Activated naive CD4-positive, alpha-beta T cell treated with anti-CD3 and anti-CD28 coated beads, Interleukin-2, amount 10 ng/mL, durations not matched to agents 7 days and 5 days (primary cell): ENCODE measurements at regions not wholly inside any gene's neighbourhood (a gene's known extent, or its start where the extent isn't known, plus 50 kb on each side); places are given as distances from the start of the nearest gene placed in this dataset.

Source experiments
- CTCF ChIA-PET: fragments of 350-600 bp; sonication (Branson Sonifier 250); formaldehyde crosslinking; loops from one replicate; lab custom pipeline; 2021; ENCODE audit warnings: antibody characterized with exemption; lab: Charles Lee
- DNase-seq: peaks from one replicate; pipeline ENCODE4 v3.0.0-alpha.2; 2020
- H3K27ac Mint-ChIP-seq: one replicate; pipeline ENCODE4 v1.8.0; 2021; ENCODE audit warnings: mild to moderate bottlenecking, moderate library complexity, mixed read lengths
- H3K27me3 Mint-ChIP-seq: one replicate; pipeline ENCODE4 v1.8.0; 2021; ENCODE audit warnings: mild to moderate bottlenecking, mixed read lengths
- H3K36me3 Mint-ChIP-seq: one replicate; pipeline ENCODE4 v1.8.0; 2021; ENCODE audit warnings: mixed read lengths
- H3K4me1 Mint-ChIP-seq: one replicate; pipeline ENCODE4 v1.8.0; 2021; ENCODE audit warnings: mixed read lengths
- H3K4me3 Mint-ChIP-seq: one replicate; pipeline ENCODE4 v1.8.0; 2021; ENCODE audit warnings: mild to moderate bottlenecking, moderate library complexity, mixed read lengths
- H3K9me3 Mint-ChIP-seq: one replicate; pipeline ENCODE4 v1.8.0; 2021; ENCODE audit warnings: mixed read lengths

DNA sequence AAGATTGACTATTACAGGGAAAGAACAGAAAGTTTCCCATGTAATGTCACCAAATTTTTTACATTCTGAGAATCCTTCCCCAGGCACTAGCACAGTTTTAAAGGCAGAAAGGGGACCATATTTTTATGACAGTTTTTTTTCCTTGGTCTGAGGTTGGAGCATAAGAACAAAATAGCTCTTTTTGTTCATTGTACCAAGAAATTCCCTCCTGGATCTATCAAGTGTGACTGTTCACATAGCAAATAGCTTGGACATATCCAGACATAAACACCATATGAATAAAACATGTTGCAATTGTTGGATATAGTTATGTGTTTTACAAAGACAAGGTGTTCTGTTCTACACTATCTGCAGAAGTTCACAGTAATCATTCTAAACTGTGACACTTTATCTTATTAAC, 182.4 kb upstream of the ADGRL2 start:
- no peaks in the 10 kb centered on the region for H3K36me3 Mint-ChIP-seq

DNA sequence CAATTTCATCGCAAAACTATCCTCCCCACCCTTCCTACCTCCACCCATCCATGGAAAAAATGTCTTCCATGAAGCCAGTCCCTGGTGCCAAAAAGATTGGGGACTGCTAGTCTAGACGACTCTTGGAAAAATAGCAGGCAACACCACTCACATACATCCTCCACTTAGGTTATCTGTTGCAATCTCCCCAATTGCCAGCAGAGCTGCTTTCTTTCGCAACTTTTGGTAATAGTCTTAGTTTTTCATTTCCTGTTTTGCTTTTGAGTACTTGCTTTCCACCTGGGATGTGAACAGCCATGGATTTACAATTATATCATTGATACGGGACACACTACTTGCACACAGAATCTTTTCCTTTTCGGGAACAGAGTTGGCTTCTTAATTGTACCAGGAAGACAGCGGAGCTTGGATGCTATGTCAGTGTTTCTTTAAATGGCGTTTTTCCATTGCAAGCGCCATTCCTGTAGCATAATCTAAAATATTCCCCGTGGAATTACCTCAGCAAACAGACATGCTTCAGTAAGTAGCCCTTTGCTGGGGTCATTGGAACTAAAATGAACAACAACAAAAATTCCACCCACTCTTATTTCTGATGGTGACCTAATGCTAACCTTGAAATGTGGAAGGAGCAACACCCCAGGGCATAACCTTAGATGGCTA, 183.3 kb upstream of the ADGRL2 start:
- Mint-ChIP-seq H3K27me3 (no peaks in the 10 kb centered on the region), H3K9me3 (peaks cover 8% of the 10 kb centered on the region), H3K27ac (no peak overlapping the region), H3K4me3 (no peak overlapping the region), H3K4me1 (no peaks in the 10 kb centered on the region), H3K36me3 (no peaks in the 10 kb centered on the region)
- CTCF ChIA-PET, result no interaction called here
- no peak for DNase-seq

More for the DNA sequence above, 182.4 kb upstream of the ADGRL2 start:
- DNase-seq, result no peak
- CTCF ChIA-PET, result no interaction called here
- H3K27me3 Mint-ChIP-seq, result no peaks in the 10 kb centered on the region
- no peak overlapping the region for H3K4me3 Mint-ChIP-seq
- H3K9me3 Mint-ChIP-seq, result peaks cover 8% of the 10 kb centered on the region
- no peak overlapping the region for H3K27ac Mint-ChIP-seq
- H3K4me1 Mint-ChIP-seq, result no peaks in the 10 kb centered on the region

DNA sequence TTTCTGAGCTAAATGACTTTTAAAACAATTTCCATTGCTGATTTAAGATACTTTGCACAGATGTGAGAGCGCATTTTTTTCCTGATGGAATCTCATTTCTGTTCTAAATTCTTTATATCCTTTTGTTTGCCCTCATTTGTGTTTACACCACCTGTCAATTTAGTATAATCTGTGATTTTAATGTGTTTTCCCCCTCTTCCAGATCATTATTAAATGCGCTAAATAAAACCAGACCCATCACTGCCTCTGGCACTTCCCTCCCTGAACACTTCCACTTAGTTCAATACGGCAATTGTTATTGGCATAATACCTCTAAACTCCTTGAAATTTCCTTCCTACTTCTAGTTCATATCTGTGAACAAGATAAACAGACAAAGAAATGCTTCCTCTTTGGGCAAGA, 186.9 kb upstream of the ADGRL2 start:
- no peak for DNase-seq
- no peaks in the 10 kb centered on the region for H3K4me1 Mint-ChIP-seq
- H3K36me3 Mint-ChIP-seq, result no peaks in the 10 kb centered on the region
- no peaks in the 10 kb centered on the region for H3K27me3 Mint-ChIP-seq
- H3K9me3 Mint-ChIP-seq, result peaks cover 8% of the 10 kb centered on the region
- H3K27ac Mint-ChIP-seq, result no peak overlapping the region
- CTCF ChIA-PET, result no interaction called here
- H3K4me3 Mint-ChIP-seq, result no peak overlapping the region

DNA sequence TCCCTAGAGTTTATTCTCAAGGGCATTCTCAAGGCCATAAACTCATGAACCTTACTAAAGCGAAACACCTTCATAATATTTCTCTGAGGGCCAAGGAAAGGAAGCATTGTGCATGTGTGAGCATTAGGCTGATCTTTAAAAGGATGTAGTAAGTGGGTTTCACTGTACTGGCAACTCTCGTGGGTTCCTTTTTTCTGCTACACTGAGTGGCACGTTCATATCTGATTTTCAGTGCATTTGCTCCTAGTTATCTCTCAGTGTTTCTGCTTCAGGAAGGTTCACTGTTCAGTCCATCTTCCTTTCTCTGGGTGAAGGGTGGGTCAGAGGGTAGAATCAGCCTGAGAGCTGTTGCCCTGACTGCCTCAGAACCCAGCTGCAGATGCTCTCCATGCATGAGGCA, 192.8 kb upstream of the ADGRL2 start:
- Mint-ChIP-seq H3K4me1 (no peaks in the 10 kb centered on the region), H3K36me3 (no peaks in the 10 kb centered on the region), H3K27me3 (no peaks in the 10 kb centered on the region), H3K4me3 (no peak overlapping the region), H3K27ac (no peak overlapping the region), H3K9me3 (no peaks in the 10 kb centered on the region)
- DNase-seq, result no peak
- CTCF ChIA-PET, result no interaction called here

DNA sequence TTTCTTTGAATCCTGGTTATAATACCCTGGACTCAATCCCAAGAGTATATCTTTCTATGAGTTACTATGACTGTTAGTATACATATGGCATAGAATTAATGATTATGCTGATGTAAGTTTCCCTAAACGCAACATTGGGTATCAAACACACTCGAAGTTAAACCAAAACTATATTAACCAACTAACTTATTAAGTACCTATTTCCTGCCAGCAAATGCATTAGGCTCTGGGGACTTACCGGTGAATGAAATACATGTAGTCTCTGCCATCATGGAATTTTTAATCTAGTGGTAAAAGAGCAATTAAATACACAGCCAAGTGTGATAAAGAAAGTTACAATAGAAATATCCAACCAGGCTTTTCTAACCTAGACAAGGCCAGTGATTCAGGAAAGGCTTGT, 193.6 kb upstream of the ADGRL2 start:
- no peaks in the 10 kb centered on the region for H3K4me1 Mint-ChIP-seq
- CTCF ChIA-PET, result no interaction called here
- no peak overlapping the region for H3K27ac Mint-ChIP-seq
- H3K4me3 Mint-ChIP-seq, result no peak overlapping the region
- H3K27me3 Mint-ChIP-seq, result no peaks in the 10 kb centered on the region
- DNase-seq, result no peak
- no peaks in the 10 kb centered on the region for H3K9me3 Mint-ChIP-seq
- no peaks in the 10 kb centered on the region for H3K36me3 Mint-ChIP-seq

DNA sequence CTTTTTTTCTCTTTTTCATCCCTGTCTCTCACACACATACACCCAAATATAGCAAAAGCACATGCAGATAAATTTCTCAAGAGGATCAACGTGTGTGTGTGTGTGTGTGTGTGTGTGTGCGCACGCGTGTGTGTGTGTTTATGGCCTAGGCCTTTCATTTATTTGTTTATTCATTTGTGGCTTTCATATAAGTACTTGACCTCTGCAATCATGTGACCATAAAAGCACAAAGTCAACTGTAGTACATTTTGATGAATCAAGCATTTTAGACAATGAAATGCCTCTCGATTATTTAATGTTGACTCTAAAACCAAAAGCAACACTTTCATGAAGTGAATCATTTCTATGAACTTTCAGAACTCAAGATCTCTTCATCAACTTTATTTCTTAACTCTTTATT, 194.1 kb upstream of the ADGRL2 start:
- Mint-ChIP-seq H3K9me3 (no peaks in the 10 kb centered on the region), H3K27ac (no peak overlapping the region), H3K27me3 (no peaks in the 10 kb centered on the region), H3K36me3 (no peaks in the 10 kb centered on the region), H3K4me1 (no peaks in the 10 kb centered on the region), H3K4me3 (no peak overlapping the region)
- CTCF ChIA-PET, result no interaction called here
- DNase-seq, result no peak

DNA sequence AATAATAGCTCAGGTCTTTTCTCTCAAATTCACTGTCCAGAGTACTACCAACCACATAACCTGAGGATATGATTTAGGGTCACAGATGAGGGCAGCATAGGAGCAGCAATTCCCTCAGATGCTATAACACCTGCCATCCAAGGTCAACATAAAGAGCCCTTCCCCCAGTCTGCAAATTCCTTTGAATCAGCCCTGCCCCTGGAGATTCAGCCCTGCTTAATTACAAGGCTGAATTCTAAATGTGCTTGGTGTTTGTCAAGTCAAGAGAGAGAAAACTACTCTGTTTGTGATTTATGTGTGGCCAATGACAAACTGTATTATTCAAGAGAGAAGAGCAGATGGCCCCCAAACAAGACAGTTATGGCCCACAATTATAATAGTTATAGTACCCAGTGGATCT, 195.7 kb upstream of the ADGRL2 start:
- Mint-ChIP-seq H3K4me3 (no peak overlapping the region), H3K9me3 (no peaks in the 10 kb centered on the region), H3K27ac (no peak overlapping the region), H3K4me1 (no peaks in the 10 kb centered on the region), H3K27me3 (no peaks in the 10 kb centered on the region), H3K36me3 (no peaks in the 10 kb centered on the region)
- DNase-seq, result no peak
- CTCF ChIA-PET, result no interaction called here

DNA sequence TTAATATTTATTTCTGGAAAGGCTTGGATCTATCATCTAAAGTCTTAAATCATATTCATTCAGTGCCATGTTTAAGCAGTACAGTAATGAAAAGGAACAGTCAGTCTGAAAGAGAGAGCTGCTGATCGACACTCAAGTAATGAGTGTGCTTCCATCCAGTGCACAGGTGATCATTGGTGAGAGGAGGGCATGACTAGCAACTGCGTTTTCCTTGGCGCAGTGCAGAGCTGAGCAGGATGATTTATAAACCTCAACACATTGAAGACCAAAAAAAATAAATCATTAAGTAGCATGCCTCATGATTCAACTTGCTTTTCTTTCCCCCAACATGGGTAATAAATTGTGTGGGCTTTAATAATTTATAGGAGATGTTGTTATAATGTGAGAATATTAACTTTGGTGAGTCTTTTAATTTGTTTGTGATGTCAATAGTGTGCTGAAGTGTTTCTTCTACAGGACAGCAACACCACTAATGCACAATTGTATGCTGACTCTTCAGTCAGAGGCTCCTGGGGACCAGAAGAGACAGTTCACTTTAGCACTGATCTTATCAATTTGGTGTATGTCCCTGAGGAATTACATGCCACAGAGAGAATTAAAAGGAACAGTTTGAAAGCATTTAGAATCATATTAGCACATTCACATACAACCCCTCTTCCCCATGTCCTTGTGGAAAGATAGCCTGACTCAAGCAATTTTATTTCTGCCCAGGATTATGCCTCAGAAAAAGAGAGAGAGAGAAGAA, 199.7 kb upstream of the ADGRL2 start:
- DNase-seq, result no peak
- Mint-ChIP-seq H3K4me1 (no peaks in the 10 kb centered on the region), H3K4me3 (no peak overlapping the region), H3K27ac (no peak overlapping the region), H3K9me3 (no peaks in the 10 kb centered on the region), H3K27me3 (no peaks in the 10 kb centered on the region), H3K36me3 (no peaks in the 10 kb centered on the region)
- CTCF ChIA-PET, result interaction anchor here (0.7 kb wide), 1 partner anchor 20 kb away, joined by 3 read pairs; no protein-coding TSS in a partner anchor

DNA sequence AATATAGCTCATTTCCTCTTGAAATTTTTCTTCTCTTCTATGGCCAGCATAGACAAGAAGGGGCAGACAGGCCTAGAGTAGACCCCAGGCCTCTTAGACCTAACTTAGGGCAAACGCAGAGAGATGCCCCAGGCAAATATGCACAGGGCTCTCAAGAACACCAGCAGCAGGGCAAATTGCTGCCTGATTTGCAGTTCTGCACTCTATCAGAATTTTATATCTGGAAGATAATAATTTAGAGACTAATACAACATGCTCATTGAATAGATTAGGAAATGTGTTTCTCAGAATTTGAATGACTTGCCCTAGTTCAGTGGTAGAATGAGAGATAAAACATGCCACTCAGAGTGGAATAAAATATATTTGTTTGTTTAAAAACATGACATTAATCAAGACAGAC, 200.4 kb upstream of the ADGRL2 start:
- Mint-ChIP-seq H3K27me3 (no peaks in the 10 kb centered on the region), H3K36me3 (no peaks in the 10 kb centered on the region), H3K4me1 (no peaks in the 10 kb centered on the region), H3K9me3 (no peaks in the 10 kb centered on the region), H3K27ac (no peak overlapping the region), H3K4me3 (no peak overlapping the region)
- CTCF ChIA-PET, result interaction anchor here (0.7 kb wide), 1 partner anchor 19 kb away, joined by 3 read pairs; no protein-coding TSS in a partner anchor
- DNase-seq, result no peak

DNA sequence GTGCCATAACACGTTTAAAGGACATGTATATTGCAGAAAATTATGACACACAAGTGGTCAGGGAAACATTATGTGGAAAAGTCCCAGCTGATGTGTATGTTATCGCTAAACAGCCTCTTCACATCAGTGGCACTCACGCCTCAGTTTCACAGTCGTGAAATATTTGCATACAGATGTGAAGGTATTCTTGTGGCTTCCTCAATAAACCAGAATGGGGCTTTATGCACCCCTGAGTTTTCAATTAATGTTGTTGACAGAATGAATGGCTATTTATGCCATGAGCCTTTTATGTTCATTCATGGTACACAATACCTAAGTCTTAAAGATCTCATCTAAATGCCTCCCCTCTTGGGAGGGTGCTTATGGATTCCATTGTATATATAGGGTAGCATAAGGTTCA, 202.1 kb upstream of the ADGRL2 start:
- no peak overlapping the region for H3K4me3 Mint-ChIP-seq
- no peaks in the 10 kb centered on the region for H3K4me1 Mint-ChIP-seq
- H3K36me3 Mint-ChIP-seq, result no peaks in the 10 kb centered on the region
- no peaks in the 10 kb centered on the region for H3K9me3 Mint-ChIP-seq
- no peak for DNase-seq
- no peaks in the 10 kb centered on the region for H3K27me3 Mint-ChIP-seq
- no peak overlapping the region for H3K27ac Mint-ChIP-seq
- CTCF ChIA-PET, result no interaction called here

DNA sequence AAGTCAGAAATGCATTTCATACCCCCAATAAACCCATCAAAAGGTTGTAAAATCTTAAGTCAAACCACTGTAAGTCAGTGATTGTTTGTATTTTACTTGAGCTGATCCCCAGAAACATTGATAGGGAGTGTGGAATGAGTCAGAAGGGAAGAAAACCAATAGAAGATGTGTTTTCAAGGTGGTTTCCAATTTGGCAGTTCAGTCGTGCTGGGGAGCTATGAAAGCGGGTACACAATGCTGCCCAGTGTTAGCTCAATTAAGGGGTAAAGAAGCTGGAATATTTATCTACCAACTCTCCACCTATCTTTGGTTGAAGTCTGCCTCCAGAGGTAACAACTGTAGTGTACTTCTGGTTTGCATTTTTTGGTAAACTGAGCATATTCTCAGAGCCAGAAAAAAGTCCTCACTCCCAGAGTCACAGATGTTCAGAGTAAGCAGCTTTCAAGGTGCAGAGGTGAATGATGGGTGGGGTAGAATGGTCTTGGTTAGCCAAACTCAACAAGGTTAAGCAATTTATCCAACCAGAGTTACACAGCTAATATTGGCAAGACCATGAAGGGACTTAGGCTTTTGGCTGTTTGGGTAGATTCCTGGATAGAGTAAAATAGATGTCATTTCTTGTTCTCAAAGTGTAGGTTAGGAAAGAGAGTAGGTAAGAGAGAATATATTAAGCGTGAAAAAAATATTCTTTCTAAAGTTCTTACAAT, 202.9 kb upstream of the ADGRL2 start:
- CTCF ChIA-PET, result no interaction called here
- Mint-ChIP-seq H3K9me3 (no peaks in the 10 kb centered on the region), H3K4me1 (no peaks in the 10 kb centered on the region), H3K27me3 (no peaks in the 10 kb centered on the region), H3K27ac (no peak overlapping the region), H3K36me3 (no peaks in the 10 kb centered on the region), H3K4me3 (no peak overlapping the region)
- no peak for DNase-seq

DNA sequence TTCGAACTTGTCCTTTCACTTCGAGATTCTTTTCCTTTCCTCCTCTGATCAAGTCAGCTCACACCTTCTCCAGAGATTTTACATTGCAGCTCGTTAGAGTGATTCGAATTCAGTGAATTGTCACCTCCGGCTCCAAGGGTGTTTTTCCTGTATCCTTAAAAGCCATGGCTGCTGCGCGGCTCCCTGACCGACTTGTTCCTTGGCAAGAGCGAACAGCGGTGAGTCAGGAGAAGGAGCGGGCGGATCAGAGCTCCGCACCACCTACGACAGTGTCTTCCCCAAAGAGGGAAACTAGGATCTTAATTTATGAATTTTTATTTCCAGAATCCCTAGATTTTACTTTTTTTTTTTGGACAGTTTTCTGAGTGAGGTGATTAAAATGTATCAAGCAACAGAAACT, 204.4 kb upstream of the ADGRL2 start:
- CTCF ChIA-PET, result no interaction called here
- Mint-ChIP-seq H3K27me3 (no peaks in the 10 kb centered on the region), H3K4me3 (no peak overlapping the region), H3K36me3 (no peaks in the 10 kb centered on the region), H3K9me3 (no peaks in the 10 kb centered on the region), H3K4me1 (no peaks in the 10 kb centered on the region), H3K27ac (no peak overlapping the region)
- DNase-seq, result no peak

DNA sequence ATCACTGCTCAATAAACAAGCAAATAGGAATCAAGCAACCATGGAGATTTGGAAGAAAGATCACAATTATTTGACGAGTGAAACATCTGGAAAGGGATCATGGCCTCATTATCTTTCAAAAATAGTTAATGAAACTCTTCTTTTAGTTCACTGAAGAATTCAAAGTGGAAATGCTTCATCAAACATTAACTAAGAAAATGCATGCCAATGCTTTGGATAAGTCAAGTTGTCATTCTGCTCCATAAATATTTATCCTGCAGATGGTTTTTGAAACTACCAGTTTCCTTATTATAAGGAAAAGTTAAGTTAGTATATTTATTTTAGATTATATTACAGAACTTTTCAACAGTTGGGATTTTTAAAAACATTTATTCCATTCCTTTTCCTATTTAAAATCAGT, 206.5 kb upstream of the ADGRL2 start:
- H3K4me1 Mint-ChIP-seq, result no peaks in the 10 kb centered on the region
- H3K9me3 Mint-ChIP-seq, result no peaks in the 10 kb centered on the region
- no peak overlapping the region for H3K4me3 Mint-ChIP-seq
- H3K27me3 Mint-ChIP-seq, result no peaks in the 10 kb centered on the region
- CTCF ChIA-PET, result no interaction called here
- no peaks in the 10 kb centered on the region for H3K36me3 Mint-ChIP-seq
- DNase-seq, result no peak
- no peak overlapping the region for H3K27ac Mint-ChIP-seq

DNA sequence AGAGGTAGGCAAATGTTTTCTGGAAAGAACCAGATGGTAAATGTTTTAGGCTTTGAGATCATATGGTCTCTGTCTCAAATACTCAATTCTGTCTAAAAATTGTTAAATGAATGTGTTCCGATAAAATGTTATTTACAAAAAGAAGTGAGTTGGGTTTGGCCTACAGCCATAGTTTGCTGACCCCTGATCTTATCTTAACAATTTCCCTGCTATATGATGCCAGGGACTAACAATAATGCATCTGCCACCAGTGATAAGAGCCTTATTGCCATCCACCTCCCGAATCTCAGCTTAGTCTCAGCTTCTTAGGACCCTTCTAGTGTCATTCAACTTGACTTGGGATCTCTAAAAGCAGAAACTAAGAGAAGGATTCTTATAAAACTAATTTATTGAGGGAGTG, 208.5 kb upstream of the ADGRL2 start:
- H3K27ac Mint-ChIP-seq, result no peak overlapping the region

DNA sequence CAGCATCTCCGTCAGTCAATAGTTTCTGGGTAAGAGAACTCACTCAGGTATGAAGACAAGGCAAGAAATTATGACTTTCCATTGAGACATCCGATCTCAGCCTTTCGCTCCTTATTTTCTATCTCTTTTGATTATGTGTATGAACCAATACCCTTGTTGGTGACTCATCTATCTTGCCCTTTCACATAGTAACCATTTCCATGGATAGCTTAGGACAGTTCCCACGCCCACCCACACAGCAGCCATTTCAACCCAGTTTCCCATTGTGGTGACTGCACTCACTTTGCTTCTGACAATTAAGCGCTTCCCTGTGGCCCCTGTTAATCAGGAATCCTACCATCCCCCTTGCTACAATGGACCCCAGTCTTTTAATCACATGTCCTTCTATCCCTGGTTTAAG, 210.6 kb upstream of the ADGRL2 start:
- H3K27ac Mint-ChIP-seq, result no peak overlapping the region
- no peaks in the 10 kb centered on the region for H3K4me1 Mint-ChIP-seq
- no peaks in the 10 kb centered on the region for H3K9me3 Mint-ChIP-seq
- DNase-seq, result no peak
- no peaks in the 10 kb centered on the region for H3K36me3 Mint-ChIP-seq
- no peaks in the 10 kb centered on the region for H3K27me3 Mint-ChIP-seq
- no peak overlapping the region for H3K4me3 Mint-ChIP-seq
- CTCF ChIA-PET, result no interaction called here

More for the DNA sequence above, 208.5 kb upstream of the ADGRL2 start:
- H3K27me3 Mint-ChIP-seq, result no peaks in the 10 kb centered on the region
- no peaks in the 10 kb centered on the region for H3K36me3 Mint-ChIP-seq
- H3K4me3 Mint-ChIP-seq, result no peak overlapping the region
- no peaks in the 10 kb centered on the region for H3K4me1 Mint-ChIP-seq
- no peaks in the 10 kb centered on the region for H3K9me3 Mint-ChIP-seq
- no peak for DNase-seq
- CTCF ChIA-PET, result no interaction called here
